DND-41 (cell line): ENCODE measurements at regions not wholly inside any gene's neighbourhood (a gene's known extent, or its start where the extent isn't known, plus 50 kb on each side); places are given as distances from the start of the nearest gene placed in this dataset.

Experiments
- CTCF ChIP-seq: IDR thresholded peaks from 2 replicates; pipeline ENCODE4 v1.5.1; 2012; ENCODE audit warnings: borderline replicate concordance, low read length, moderate library complexity, mild to moderate bottlenecking; ENCODE audit not compliant: poor library complexity, severe bottlenecking; ENCODE audit errors: extremely low read depth
- EZH2 ChIP-seq: IDR thresholded peaks from 3 replicates; pipeline ENCODE4 v1.6.1; 2012; ENCODE audit warnings: borderline replicate concordance, low read depth, mild to moderate bottlenecking, moderate library complexity, low read length, inconsistent platforms; ENCODE audit not compliant: severe bottlenecking

- no peak for TF ChIP-seq CTCF
- TF ChIP-seq EZH2: no peak
Measured at GRCh38 chr11:127574478-127574877, 573.9 kb upstream of the KIRREL3 start.
